Stomach (tissue), 8 donors: ENCODE measurements at regions not wholly inside any gene's neighbourhood (a gene's known extent, or its start where the extent isn't known, plus 50 kb on each side); places are given as distances from the start of the nearest gene placed in this dataset.

Source experiments
- DNase-seq, 2 donors: peaks; one replicate each; pipeline versions ENCODE4 v3.0.0 to v3.0.0-alpha.2; 2013 to 2019
- H3K27ac ChIP-seq, 5 donors: fragments of 200-600 bp in 4 of 5; sonication (generic) in 4 of 5; one replicate each; pipeline ENCODE4 v1.5.1; 2013 to 2019; ENCODE audit warnings: mild to moderate bottlenecking in 1 of 5, moderate library complexity in 1 of 5
- H3K27me3 ChIP-seq, 3 donors: fragments of 200-600 bp; sonication (generic); one replicate each; pipeline ENCODE4 v1.5.1; 2017 to 2019; ENCODE audit warnings: mixed run types in 1 of 3
- H3K36me3 ChIP-seq, 4 donors: fragments of 200-600 bp; sonication (generic); 1 replicate in 3 of 4; 2 replicates in 1 of 4; pipeline ENCODE4 v1.5.1; 2016 to 2019
- H3K4me1 ChIP-seq, 4 donors: fragments of 200-600 bp; sonication (generic); one replicate each; pipeline ENCODE4 v1.5.1; 2016 to 2019
- H3K4me3 ChIP-seq, 4 donors: fragments of 200-600 bp; sonication (generic) in 3 of 4; one replicate each; pipeline ENCODE4 v1.5.1; 2016 to 2019; ENCODE audit warnings: mild to moderate bottlenecking in 1 of 4
- H3K9me3 ChIP-seq, 4 donors: fragments of 200-600 bp; sonication (generic); one replicate each; pipeline ENCODE4 v1.5.1; 2016 to 2019
- EP300 ChIP-seq: sonication (generic); formaldehyde crosslinking; IDR thresholded peaks from one replicate; pipeline ENCODE4 v1.6.1; 2017; ENCODE audit warnings: antibody characterized with exemption
- POLR2A ChIP-seq, 4 donors: fragments of 450-650 bp; IDR thresholded peaks; one replicate each; pipeline ENCODE4 v1.6.1; 2016; ENCODE audit warnings: antibody characterized with exemption in 4 of 4, control low read depth in 2 of 4, mild to moderate bottlenecking in 1 of 4, moderate library complexity in 1 of 4
- POLR2AphosphoS5 ChIP-seq, 3 donors: sonication (generic); formaldehyde crosslinking; IDR thresholded peaks; one replicate each; pipeline ENCODE4 v1.6.1; 2016; ENCODE audit warnings: antibody characterized with exemption in 3 of 3
- WGBS, 5 donors: extraction: QIAGEN DNeasy Blood & Tissue Kit in 3 of 5; methylation state at CpG; one replicate each; pipeline versions ENCODE4 v1.1.5 to v1.1.7; 2013 to 2018; 5-methylcytosine and 5-hydroxymethylcytosine counted together
- intact Hi-C: fragments of 100-400 bp; cut with DNase I; formaldehyde crosslinking; loops from one replicate; pipeline ENCODE4 v1.15.1; 2023; ENCODE audit warnings: low total_unique reads
- TF ChIP-seq, protein P1 (sequence below), 7 experiments: fragments of 450-650 bp in 4 of 7; fragments of 200-600 bp in 3 of 7; sonication (generic) in 3 of 7; IDR thresholded peaks; one replicate each; pipeline ENCODE4 v1.5.1; 2016 to 2019; ENCODE audit warnings: antibody characterized with exemption in 7 of 7, control low read depth in 2 of 7, mild to moderate bottlenecking in 1 of 7
- donor health status: healthy with polysubstance abuse.
- donor health status: Bipolar disorder and iron deficiency.
- donor health status: healthy.

DNA sequence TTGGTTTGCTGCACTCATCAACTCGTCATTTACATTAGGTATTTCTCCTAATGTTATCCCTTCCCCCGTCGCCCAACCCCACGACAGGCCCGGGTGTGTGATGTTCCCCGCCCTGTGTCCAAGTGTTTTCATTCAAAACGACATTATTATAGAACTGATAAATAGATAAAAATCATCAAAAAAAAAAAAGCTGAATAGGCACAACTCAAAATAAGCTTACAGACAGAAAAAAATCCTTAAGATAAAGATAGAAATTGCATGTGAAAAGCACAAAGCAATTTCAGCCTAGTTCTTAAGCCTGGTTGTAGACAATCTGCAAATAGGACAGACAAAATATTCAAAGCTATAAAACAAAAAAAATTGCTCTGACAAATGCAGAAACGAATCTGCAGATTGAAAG lies 142.9 kb upstream of the LNX1 start:
- no peak overlapping the region for H3K4me3 ChIP-seq
- H3K27ac ChIP-seq, result no peak overlapping the region
- intact Hi-C loops, result no loop called here
- 62 to 76% (median 71%) methylated on average over 8 of the region's 8 CpGs for WGBS, 5 donors
- no peak for DNase-seq
- no peak for TF ChIP-seq POLR2A (IDR thresholded peaks at IDR 0.05)
- TF ChIP-seq, protein P1, sequence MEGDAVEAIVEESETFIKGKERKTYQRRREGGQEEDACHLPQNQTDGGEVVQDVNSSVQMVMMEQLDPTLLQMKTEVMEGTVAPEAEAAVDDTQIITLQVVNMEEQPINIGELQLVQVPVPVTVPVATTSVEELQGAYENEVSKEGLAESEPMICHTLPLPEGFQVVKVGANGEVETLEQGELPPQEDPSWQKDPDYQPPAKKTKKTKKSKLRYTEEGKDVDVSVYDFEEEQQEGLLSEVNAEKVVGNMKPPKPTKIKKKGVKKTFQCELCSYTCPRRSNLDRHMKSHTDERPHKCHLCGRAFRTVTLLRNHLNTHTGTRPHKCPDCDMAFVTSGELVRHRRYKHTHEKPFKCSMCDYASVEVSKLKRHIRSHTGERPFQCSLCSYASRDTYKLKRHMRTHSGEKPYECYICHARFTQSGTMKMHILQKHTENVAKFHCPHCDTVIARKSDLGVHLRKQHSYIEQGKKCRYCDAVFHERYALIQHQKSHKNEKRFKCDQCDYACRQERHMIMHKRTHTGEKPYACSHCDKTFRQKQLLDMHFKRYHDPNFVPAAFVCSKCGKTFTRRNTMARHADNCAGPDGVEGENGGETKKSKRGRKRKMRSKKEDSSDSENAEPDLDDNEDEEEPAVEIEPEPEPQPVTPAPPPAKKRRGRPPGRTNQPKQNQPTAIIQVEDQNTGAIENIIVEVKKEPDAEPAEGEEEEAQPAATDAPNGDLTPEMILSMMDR (IDR thresholded peaks at IDR 0.05), result no peak
- no peak for TF ChIP-seq POLR2AphosphoS5 (IDR thresholded peaks at IDR 0.05)
- no peak for TF ChIP-seq EP300
- H3K9me3 ChIP-seq, result no peaks in the 10 kb centered on the region
- H3K36me3 ChIP-seq, result no peaks in the 10 kb centered on the region
- H3K27me3 ChIP-seq, result no peaks in the 10 kb centered on the region
- H3K4me1 ChIP-seq, result no peaks in the 10 kb centered on the region

DNA sequence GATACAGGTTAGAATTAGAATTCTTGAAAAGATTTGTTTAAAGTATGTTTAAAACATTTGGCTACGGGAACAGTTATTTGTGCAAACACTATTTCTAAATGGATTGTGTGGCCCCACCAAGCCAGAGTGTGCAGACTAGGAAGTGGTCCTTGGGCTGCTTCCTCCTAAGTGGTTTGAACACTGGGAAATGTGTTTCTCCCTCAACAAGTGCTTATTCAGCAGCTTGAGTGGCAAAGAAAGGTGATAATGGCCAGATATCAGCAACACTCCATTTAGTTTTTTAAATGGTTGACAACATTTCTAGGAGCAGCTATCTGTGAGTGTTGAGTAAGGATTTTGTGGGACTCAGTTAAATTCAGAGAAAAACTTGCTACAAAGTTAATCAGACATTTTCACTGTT lies 141.4 kb upstream of the LNX1 start:
- DNase-seq, result no peak
- H3K4me1 ChIP-seq, result no peaks in the 10 kb centered on the region
- no peak overlapping the region for H3K4me3 ChIP-seq
- H3K9me3 ChIP-seq, result no peaks in the 10 kb centered on the region
- intact Hi-C loops, result no loop called here
- TF ChIP-seq, protein P1 (IDR thresholded peaks at IDR 0.05), result no peak
- TF ChIP-seq POLR2A (IDR thresholded peaks at IDR 0.05), result no peak
- no peak for TF ChIP-seq EP300
- no peak for TF ChIP-seq POLR2AphosphoS5 (IDR thresholded peaks at IDR 0.05)
- no peaks in the 10 kb centered on the region for H3K27me3 ChIP-seq
- WGBS, 5 donors, result 63 to 74% (median 64%) methylated on average over 1 of the region's 1 CpG
- no peak overlapping the region for H3K27ac ChIP-seq
- no peaks in the 10 kb centered on the region for H3K36me3 ChIP-seq

DNA sequence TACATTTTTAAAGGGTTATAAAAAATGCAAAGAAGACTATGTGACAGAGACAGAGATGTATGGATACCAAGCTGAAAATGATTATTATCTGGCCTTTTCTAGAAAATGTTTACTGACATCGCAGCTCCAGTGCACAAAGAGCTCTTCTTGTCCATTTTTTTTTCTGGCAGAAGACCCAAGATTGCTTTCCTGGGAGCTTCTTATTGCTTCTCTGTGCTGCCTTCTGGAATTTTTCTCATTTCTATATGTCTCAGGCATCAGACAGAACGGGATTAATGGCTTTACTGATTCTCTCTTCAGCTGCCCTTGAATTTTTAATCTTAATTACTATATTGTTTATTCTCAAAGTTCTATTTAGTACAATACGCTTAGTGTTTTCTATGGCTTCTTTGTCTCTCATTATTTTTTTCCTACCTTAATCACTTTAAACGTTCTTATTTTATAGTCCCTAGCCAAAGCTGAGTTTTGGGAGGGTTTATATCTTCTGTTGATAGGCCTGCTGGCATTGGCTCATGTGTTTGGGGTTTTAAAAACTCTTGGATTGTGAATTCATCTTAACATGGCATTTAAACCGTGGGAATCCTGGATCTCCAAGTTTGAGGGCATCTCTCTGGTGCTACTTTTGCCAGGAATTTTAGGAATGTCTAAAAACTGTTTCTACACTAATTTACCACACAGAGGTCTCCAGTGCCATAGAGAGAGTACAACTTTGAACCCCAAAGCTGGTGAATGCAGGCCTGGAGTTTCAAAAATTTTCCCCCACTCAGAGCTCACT lies 138.9 kb upstream of the LNX1 start:
- 54 to 67% (median 59%) methylated on average over 4 to 5 of the region's 5 CpGs for WGBS, 5 donors
- H3K4me1 ChIP-seq, result no peaks in the 10 kb centered on the region
- H3K9me3 ChIP-seq, result no peaks in the 10 kb centered on the region
- H3K4me3 ChIP-seq, result no peak overlapping the region
- TF ChIP-seq POLR2AphosphoS5 (IDR thresholded peaks at IDR 0.05), result no peak
- TF ChIP-seq, protein P1 (IDR thresholded peaks at IDR 0.05), result no peak
- no peak for TF ChIP-seq POLR2A (IDR thresholded peaks at IDR 0.05)
- TF ChIP-seq EP300, result no peak
- no peak for DNase-seq
- no peaks in the 10 kb centered on the region for H3K36me3 ChIP-seq
- intact Hi-C loops, result no loop called here
- H3K27ac ChIP-seq, result no peak overlapping the region
- H3K27me3 ChIP-seq, result no peaks in the 10 kb centered on the region

DNA sequence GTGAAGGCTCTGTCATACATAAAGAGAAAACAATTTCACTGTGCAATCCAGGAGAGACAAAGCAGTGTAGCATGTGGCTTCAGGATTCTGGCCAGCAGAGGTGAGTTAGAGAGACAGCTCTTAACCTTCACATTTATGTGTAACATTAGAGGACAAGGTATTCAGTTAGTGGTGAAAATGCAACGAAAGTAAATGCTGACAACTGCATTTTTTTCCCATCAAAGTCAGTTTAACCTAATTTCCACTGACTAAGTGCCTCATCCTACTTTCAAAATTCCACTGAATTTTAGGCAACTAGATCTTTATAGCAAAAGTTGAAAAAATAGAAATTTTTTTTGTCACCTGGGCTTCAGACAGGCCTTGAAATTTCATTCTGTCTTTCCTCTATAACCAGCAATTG lies 130.8 kb upstream of the LNX1 start:
- intact Hi-C loops, result no loop called here
- no peak for TF ChIP-seq POLR2A (IDR thresholded peaks at IDR 0.05)
- no peak for TF ChIP-seq POLR2AphosphoS5 (IDR thresholded peaks at IDR 0.05)
- TF ChIP-seq EP300, result no peak
- TF ChIP-seq, protein P1 (IDR thresholded peaks at IDR 0.05), result no peak
- no peaks in the 10 kb centered on the region for H3K27me3 ChIP-seq
- no peaks in the 10 kb centered on the region for H3K36me3 ChIP-seq
- no peak for DNase-seq
- H3K4me3 ChIP-seq, result no peak overlapping the region
- H3K9me3 ChIP-seq, result no peaks in the 10 kb centered on the region
- H3K27ac ChIP-seq, result no peak overlapping the region
- H3K4me1 ChIP-seq, result no peaks in the 10 kb centered on the region
- WGBS, 5 donors, result 79 to 87% (median 79%) methylated on average over 1 of the region's 1 CpG
